ENCODE measurements at regions not wholly inside any gene's neighbourhood (a gene's known extent, or its start where the extent isn't known, plus 50 kb on each side); places are given as distances from the start of the nearest gene placed in this dataset.

DNA sequence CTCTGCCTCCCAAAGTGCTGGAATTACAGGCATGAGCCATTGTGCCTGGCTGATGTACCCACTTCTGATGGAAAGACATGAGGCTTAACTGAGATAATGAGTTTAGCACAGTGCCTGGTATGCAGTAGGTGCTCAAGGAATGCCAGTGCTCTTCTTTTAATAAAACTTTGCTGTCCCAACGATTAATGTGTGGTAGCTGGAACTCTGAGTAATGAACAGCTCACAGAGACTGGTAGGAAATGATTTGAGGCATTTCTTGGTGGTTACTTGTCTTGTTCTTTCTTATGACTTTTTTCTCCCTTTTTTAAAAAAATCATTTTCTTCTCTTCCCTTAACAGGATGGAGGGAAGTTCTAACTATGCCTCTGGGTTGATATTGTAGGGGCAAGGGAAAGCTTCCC is 235.7 kb upstream of the PWP1 start:
- TF ChIP-seq, protein P1, sequence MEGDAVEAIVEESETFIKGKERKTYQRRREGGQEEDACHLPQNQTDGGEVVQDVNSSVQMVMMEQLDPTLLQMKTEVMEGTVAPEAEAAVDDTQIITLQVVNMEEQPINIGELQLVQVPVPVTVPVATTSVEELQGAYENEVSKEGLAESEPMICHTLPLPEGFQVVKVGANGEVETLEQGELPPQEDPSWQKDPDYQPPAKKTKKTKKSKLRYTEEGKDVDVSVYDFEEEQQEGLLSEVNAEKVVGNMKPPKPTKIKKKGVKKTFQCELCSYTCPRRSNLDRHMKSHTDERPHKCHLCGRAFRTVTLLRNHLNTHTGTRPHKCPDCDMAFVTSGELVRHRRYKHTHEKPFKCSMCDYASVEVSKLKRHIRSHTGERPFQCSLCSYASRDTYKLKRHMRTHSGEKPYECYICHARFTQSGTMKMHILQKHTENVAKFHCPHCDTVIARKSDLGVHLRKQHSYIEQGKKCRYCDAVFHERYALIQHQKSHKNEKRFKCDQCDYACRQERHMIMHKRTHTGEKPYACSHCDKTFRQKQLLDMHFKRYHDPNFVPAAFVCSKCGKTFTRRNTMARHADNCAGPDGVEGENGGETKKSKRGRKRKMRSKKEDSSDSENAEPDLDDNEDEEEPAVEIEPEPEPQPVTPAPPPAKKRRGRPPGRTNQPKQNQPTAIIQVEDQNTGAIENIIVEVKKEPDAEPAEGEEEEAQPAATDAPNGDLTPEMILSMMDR (IDR thresholded peaks at IDR 0.05): no peak
- TF ChIP-seq POLR2A (IDR thresholded peaks at IDR 0.05) (no peak), POLR2AphosphoS5 (IDR thresholded peaks at IDR 0.05) (no peak)
